ENCODE measurements at regions not wholly inside any gene's neighbourhood (a gene's known extent, or its start where the extent isn't known, plus 50 kb on each side); places are given as distances from the start of the nearest gene placed in this dataset.

DNA sequence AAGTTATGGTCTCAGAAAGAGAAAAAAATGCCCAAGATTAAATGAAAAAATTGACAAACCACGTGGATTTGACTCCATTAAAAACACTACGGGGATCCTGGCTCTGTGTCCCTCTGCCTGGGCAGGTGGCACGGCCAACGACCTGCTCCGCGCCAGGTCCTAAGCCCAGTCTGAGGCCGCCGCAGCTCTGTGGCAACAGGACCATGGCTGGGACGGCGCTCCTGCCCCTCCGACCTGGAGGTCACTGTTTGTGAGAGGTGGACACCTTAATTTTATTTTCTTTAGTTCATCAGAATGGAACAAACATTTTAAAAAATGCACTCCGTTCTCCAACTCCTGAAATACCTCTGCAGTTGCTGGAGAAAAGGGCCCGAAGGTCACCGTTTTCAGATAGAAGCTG is 369.4 kb downstream of the CDH9 start:
- no peaks in the 10 kb centered on the region for H3K36me3 ChIP-seq (ENCODE audit: insufficient read depth, low read length)
- H3K27ac ChIP-seq (ENCODE audit: low read length), result no peak overlapping the region

GRCh38 chr5:26666371-26666770 is 372.0 kb downstream of the CDH9 start:
- no peak overlapping the region for H3K4me2 ChIP-seq (ENCODE audit: low read length)
- TF ChIP-seq MXI1 (conservative IDR thresholded peaks at IDR 0.05; ENCODE audit: poor library complexity, severe bottlenecking) (no peak), RAD21 (conservative IDR thresholded peaks at IDR 0.05) (peak; percentile 61), SMC3 (conservative IDR thresholded peaks at IDR 0.05; ENCODE audit: poor library complexity) (peak; percentile 35), TAF1 (IDR thresholded peaks at IDR 0.05; ENCODE audit: low read depth) (no peak)
- TF ChIP-seq, protein P1, sequence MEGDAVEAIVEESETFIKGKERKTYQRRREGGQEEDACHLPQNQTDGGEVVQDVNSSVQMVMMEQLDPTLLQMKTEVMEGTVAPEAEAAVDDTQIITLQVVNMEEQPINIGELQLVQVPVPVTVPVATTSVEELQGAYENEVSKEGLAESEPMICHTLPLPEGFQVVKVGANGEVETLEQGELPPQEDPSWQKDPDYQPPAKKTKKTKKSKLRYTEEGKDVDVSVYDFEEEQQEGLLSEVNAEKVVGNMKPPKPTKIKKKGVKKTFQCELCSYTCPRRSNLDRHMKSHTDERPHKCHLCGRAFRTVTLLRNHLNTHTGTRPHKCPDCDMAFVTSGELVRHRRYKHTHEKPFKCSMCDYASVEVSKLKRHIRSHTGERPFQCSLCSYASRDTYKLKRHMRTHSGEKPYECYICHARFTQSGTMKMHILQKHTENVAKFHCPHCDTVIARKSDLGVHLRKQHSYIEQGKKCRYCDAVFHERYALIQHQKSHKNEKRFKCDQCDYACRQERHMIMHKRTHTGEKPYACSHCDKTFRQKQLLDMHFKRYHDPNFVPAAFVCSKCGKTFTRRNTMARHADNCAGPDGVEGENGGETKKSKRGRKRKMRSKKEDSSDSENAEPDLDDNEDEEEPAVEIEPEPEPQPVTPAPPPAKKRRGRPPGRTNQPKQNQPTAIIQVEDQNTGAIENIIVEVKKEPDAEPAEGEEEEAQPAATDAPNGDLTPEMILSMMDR (IDR thresholded peaks at IDR 0.05; ENCODE audit: poor library complexity, severe bottlenecking), result peak; percentile 47
- no peak overlapping the region for H3K27ac ChIP-seq (ENCODE audit: low read length)
- no peaks in the 10 kb centered on the region for H4K20me1 ChIP-seq (ENCODE audit: insufficient read depth)
- H3K9me2 ChIP-seq (ENCODE audit: insufficient read depth, low read length), result no peaks in the 10 kb centered on the region
- H3K27me3 ChIP-seq (ENCODE audit: insufficient read depth, low read depth, low read length), result no peaks in the 10 kb centered on the region
- H3K9ac ChIP-seq (ENCODE audit: low read length), result no peak overlapping the region
- no peaks in the 10 kb centered on the region for H3K9me3 ChIP-seq (ENCODE audit: low read length)
- H3K36me3 ChIP-seq (ENCODE audit: insufficient read depth, low read length), result no peaks in the 10 kb centered on the region
- no peaks in the 10 kb centered on the region for H3F3A ChIP-seq (ENCODE audit: insufficient read depth, low read length, poor library complexity, severe bottlenecking)
- no peaks in the 10 kb centered on the region for H3K79me2 ChIP-seq (replicated peaks; ENCODE audit: insufficient read depth, low read length)
- H2AFZ ChIP-seq (ENCODE audit: low read depth, low read length), result no peak overlapping the region
- no peak overlapping the region for H3K4me3 ChIP-seq (ENCODE audit: low read length)

More for the DNA sequence above, 369.4 kb downstream of the CDH9 start:
- Histone ChIP-seq H3K9ac (ENCODE audit: low read length) (no peak overlapping the region), H2AFZ (ENCODE audit: low read depth, low read length) (no peak overlapping the region), H3K79me2 (replicated peaks; ENCODE audit: insufficient read depth, low read length) (no peaks in the 10 kb centered on the region), H3K9me3 (ENCODE audit: low read length) (no peaks in the 10 kb centered on the region), H3F3A (ENCODE audit: insufficient read depth, low read length, poor library complexity, severe bottlenecking) (no peaks in the 10 kb centered on the region), H3K4me3 (ENCODE audit: low read length) (no peak overlapping the region), H4K20me1 (ENCODE audit: insufficient read depth) (no peaks in the 10 kb centered on the region), H3K4me2 (ENCODE audit: low read length) (no peak overlapping the region), H3K27me3 (ENCODE audit: insufficient read depth, low read depth, low read length) (no peaks in the 10 kb centered on the region), H3K9me2 (ENCODE audit: insufficient read depth, low read length) (no peaks in the 10 kb centered on the region)
- TF ChIP-seq RAD21 (conservative IDR thresholded peaks at IDR 0.05) (no peak), SMC3 (conservative IDR thresholded peaks at IDR 0.05; ENCODE audit: poor library complexity) (no peak), TAF1 (IDR thresholded peaks at IDR 0.05; ENCODE audit: low read depth) (no peak), POLR2AphosphoS5 (IDR thresholded peaks at IDR 0.05) (no peak), MXI1 (conservative IDR thresholded peaks at IDR 0.05; ENCODE audit: poor library complexity, severe bottlenecking) (no peak), EZH2 (IDR thresholded peaks at IDR 0.05; ENCODE audit: borderline replicate concordance, insufficient read depth, low read length, poor library complexity, severe bottlenecking) (no peak), EP300 (conservative IDR thresholded peaks at IDR 0.05; ENCODE audit: poor library complexity, severe bottlenecking) (no peak)
- TF ChIP-seq, protein P2, sequence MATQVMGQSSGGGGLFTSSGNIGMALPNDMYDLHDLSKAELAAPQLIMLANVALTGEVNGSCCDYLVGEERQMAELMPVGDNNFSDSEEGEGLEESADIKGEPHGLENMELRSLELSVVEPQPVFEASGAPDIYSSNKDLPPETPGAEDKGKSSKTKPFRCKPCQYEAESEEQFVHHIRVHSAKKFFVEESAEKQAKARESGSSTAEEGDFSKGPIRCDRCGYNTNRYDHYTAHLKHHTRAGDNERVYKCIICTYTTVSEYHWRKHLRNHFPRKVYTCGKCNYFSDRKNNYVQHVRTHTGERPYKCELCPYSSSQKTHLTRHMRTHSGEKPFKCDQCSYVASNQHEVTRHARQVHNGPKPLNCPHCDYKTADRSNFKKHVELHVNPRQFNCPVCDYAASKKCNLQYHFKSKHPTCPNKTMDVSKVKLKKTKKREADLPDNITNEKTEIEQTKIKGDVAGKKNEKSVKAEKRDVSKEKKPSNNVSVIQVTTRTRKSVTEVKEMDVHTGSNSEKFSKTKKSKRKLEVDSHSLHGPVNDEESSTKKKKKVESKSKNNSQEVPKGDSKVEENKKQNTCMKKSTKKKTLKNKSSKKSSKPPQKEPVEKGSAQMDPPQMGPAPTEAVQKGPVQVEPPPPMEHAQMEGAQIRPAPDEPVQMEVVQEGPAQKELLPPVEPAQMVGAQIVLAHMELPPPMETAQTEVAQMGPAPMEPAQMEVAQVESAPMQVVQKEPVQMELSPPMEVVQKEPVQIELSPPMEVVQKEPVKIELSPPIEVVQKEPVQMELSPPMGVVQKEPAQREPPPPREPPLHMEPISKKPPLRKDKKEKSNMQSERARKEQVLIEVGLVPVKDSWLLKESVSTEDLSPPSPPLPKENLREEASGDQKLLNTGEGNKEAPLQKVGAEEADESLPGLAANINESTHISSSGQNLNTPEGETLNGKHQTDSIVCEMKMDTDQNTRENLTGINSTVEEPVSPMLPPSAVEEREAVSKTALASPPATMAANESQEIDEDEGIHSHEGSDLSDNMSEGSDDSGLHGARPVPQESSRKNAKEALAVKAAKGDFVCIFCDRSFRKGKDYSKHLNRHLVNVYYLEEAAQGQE (IDR thresholded peaks at IDR 0.05; ENCODE audit: borderline replicate concordance), result no peak
- TF ChIP-seq, protein P1 (IDR thresholded peaks at IDR 0.05; ENCODE audit: poor library complexity, severe bottlenecking), result no peak
